Stimulated activated effector memory CD8-positive, alpha-beta T cell treated with anti-CD3 and anti-CD28 coated beads, Interleukin-12 subunit alpha, Interleukin-12 subunit beta, amount 100 ng/mL, for 72 hours (primary cell): ENCODE measurements at regions not wholly inside any gene's neighbourhood (a gene's known extent, or its start where the extent isn't known, plus 50 kb on each side); places are given as distances from the start of the nearest gene placed in this dataset.
A peak's percentile ranks its signal among the peaks of the same experiment; 100 is the strongest.
"Not testable (repeated sequence)": the region's sequence is repeated elsewhere in the genome, so short reads cannot be mapped to it uniquely, and the experiment has no call there.

ENCODE experiments used
- ATAC-seq: fragments of 150-1000 bp; cut with Tn5 transposase; 2 replicates; pipeline ENCODE4 v1.10.0; 2021
- DNase-seq, 2 donors: peaks; one replicate each; pipeline ENCODE4 v3.0.0; 2021 to 2022; ENCODE audit warnings: low spot score in 2 of 2
- H3K27ac Mint-ChIP-seq: one replicate; pipeline ENCODE4 v1.8.0; 2022; ENCODE audit warnings: mild to moderate bottlenecking, mixed read lengths
- H3K36me3 Mint-ChIP-seq: one replicate; pipeline ENCODE4 v1.8.0; 2022; ENCODE audit warnings: mild to moderate bottlenecking, mixed read lengths
- H3K4me1 Mint-ChIP-seq: one replicate; pipeline ENCODE4 v1.8.0; 2022; ENCODE audit warnings: mixed read lengths
- H3K4me3 Mint-ChIP-seq: one replicate; pipeline ENCODE4 v1.8.0; 2022; ENCODE audit warnings: mild to moderate bottlenecking, mixed read lengths
- H3K9me3 Mint-ChIP-seq: one replicate; pipeline ENCODE4 v1.8.0; 2022; ENCODE audit warnings: mixed read lengths

DNA sequence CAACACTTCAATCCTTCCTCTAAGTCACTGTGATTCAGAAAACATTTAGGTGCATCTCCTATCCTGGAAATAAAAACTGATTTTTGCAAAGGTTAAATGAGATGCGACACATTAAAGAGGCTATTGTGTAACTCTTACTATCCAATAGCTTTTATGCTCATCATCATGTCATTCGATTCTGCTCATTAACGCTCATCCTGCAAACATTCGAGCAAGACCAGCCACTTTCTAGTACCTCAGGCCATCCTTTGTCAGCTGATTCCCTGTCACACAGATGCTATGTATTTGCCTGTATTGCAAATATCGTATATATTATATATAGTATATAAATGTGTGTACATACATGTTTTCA, 131.6 kb downstream of the TLR5 start:
- Mint-ChIP-seq H3K4me3 (no peak overlapping the region), H3K27ac (no peak overlapping the region), H3K36me3 (no peaks in the 10 kb centered on the region), H3K9me3 (no peaks in the 10 kb centered on the region), H3K4me1 (no peaks in the 10 kb centered on the region)
- ATAC-seq (no peak), DNase-seq (no peak)

DNA sequence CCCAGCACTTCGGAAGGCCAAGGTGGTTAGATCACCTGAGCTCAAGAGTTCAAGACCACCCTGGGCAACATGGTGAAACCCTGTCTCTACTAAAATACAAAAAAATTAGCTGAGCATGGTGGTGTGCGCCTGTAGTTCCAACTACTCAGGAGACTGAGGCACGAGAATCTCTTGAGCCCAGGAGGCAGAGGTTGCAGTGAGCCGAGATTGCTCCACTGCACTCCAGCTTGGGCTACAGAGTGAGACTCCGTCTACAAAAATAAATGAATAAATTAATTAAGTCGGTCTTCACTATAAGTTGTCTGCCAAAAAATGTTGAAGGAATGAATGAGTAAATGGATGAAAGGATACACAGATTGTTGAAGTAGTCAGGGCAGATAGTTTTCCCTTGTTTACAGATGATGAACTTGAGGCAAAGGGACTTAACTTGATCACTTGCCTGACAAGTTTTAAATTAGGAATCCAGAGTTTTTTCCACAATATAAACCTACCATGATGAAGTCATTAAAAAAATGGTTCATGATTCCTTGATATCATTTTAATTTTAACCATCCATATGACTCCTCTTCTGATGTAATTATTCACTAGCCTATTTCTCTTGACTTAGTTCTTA, 130.8 kb downstream of the TLR5 start:
- Mint-ChIP-seq H3K4me1 (no peaks in the 10 kb centered on the region), H3K36me3 (no peaks in the 10 kb centered on the region), H3K9me3 (no peaks in the 10 kb centered on the region), H3K4me3 (no peak overlapping the region), H3K27ac (no peak overlapping the region)
- ATAC-seq, result no peak
- no peak for DNase-seq

DNA sequence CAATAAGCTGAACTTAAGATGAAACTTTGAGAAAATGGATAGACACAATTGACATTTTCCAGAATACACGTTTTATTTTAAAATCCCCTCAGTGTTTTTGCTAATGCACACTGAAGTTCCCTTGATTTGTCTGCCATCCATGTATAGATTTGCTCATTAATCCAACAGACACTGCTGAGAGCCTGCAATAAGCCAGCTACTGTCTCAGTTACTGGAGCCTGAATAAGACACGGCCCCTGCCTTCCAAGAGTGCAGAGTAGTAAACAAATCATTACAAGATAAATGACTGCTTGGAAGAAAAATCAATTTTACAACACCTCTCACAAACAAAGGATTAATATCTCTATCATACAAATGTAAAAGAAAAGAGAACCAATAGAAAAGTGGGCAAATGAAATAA, 130.1 kb downstream of the TLR5 start:
- H3K36me3 Mint-ChIP-seq, result no peaks in the 10 kb centered on the region
- no peak for ATAC-seq
- no peaks in the 10 kb centered on the region for H3K9me3 Mint-ChIP-seq

DNA sequence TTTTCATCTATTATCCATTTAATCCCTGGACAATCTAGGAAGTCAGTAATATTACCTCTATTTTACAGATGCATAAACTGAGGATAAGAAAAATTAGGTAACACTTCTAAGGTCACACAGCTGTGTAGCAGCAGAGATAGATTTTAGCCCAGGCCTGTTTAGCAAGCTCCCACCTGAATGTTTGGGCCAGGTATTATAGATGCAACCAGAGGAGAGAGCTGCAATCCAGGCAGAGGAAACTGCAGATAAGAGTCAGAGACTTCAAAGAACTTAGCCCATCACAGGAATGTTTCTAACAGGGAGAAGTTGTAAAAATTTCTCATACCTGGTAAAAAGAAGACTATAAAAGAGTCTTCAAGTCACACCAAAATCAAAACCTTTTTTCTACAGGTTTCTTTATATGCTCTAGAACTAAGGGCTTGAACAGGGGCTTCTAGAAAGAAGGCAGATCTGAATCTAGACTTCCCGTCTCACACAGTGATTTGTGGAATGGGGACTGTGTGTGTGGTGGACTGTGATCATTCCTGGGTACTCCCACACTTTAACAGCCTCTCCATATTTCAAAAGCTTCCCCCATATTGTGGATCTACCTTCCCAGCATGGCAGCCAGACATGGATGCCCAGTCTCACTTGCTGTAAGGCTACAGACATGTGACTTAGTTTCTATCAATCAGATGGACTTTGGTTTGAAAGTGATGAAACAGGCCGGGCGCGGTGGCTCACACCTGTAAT, 128.7 kb downstream of the TLR5 start:
- Mint-ChIP-seq H3K36me3 (no peaks in the 10 kb centered on the region), H3K27ac (no peak overlapping the region), H3K4me3 (no peak overlapping the region), H3K9me3 (no peaks in the 10 kb centered on the region), H3K4me1 (no peaks in the 10 kb centered on the region)
- ATAC-seq, result no peak
- DNase-seq, result no peak

More for the DNA sequence above, 130.1 kb downstream of the TLR5 start:
- no peak overlapping the region for H3K4me3 Mint-ChIP-seq
- no peaks in the 10 kb centered on the region for H3K4me1 Mint-ChIP-seq
- no peak for DNase-seq
- no peak overlapping the region for H3K27ac Mint-ChIP-seq

DNA sequence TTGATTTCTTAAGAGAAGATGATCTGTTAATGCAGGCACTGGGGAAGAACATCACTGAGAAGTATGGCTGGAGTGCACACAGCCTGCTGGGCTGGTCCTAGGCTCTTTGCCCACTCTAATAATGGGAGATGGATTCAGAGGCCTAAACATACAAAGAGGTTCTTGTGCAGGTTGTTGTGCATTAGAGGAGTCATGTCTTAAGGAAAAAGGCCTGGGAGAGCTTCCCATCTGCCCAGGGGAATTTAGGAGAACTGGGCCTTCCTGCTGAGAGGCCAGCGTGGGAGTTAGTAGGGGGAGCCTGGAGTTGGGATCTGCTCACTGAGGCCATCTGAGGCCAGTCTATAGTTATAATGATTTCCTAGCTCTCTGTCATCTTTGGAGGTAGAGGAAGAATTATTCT, 126.7 kb downstream of the TLR5 start:
- H3K27ac Mint-ChIP-seq, result no peak overlapping the region
- H3K9me3 Mint-ChIP-seq, result no peaks in the 10 kb centered on the region
- H3K4me1 Mint-ChIP-seq, result no peaks in the 10 kb centered on the region
- no peak overlapping the region for H3K4me3 Mint-ChIP-seq
- DNase-seq, result peak in 1 of 2 donors; percentile 26
- H3K36me3 Mint-ChIP-seq, result no peaks in the 10 kb centered on the region
- no peak for ATAC-seq

DNA sequence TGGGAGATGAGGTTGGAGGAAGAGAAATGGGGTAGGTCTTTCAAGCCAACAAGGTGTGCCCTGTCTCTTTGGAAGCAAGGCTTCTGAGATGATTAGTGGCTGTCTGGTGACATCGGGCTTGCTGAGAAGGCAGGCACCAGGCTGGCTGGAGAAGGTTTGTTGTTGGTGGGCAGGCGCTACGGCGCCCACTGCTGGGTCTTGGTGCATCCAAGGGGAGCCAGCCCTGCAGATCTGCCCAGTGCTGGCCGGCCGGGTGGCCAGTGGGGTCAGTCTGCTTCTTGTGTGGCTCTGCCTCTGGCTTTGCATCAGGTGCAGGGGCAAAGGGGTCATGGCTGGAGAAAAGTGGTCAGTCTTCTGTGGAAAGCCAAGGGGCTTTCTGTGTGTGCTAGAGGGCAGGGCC, 126.2 kb downstream of the TLR5 start:
- Mint-ChIP-seq H3K36me3 (no peaks in the 10 kb centered on the region), H3K27ac (no peak overlapping the region), H3K4me3 (no peak overlapping the region), H3K4me1 (no peaks in the 10 kb centered on the region), H3K9me3 (no peaks in the 10 kb centered on the region)
- ATAC-seq, result no peak
- DNase-seq, result peak in 1 of 2 donors; percentile 26

DNA sequence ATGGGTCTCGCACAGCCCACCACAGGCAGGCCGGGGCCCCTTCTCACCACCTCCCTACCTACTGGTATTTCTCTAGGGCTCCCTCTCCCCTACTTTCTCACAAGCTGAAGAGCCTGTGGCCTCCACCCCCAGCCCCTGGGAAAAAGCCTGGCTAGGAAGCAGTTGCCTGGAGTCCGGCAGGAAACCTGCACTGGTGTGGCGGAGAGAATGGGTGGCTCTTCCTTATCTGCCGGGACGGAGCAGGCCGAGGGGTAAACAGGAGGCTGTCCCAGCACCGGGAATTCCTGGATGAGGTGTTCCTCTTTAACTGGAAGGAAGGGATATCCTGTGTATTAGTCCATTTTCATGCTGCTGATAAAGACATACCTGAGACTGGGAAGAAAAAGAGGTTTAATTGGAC, 125.8 kb downstream of the TLR5 start:
- no peaks in the 10 kb centered on the region for H3K36me3 Mint-ChIP-seq
- DNase-seq, result peak in 1 of 2 donors; percentile 32
- no peak overlapping the region for H3K4me3 Mint-ChIP-seq
- H3K27ac Mint-ChIP-seq, result no peak overlapping the region
- H3K4me1 Mint-ChIP-seq, result no peaks in the 10 kb centered on the region
- no peaks in the 10 kb centered on the region for H3K9me3 Mint-ChIP-seq
- no peak for ATAC-seq

DNA sequence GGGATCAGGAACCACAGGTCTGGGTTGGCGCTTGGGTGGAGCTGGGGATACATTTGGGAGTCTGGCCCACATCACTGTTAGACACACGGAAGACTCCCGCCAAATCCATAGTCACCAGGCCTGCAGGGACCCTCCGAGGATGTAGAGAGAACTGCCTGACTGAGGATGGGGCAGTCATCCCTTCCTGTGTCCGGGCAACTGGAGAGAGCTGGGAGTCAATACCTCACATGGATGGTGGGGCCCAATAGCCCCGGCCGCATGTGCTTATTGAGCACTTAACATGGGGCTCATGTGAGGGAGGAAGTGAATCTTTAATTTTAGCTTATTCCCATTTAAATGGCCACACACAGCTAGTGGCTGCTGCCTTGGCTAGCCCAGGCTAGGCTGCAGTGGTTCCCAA, 124.5 kb downstream of the TLR5 start:
- Mint-ChIP-seq H3K36me3 (no peaks in the 10 kb centered on the region), H3K4me3 (no peak overlapping the region), H3K9me3 (no peaks in the 10 kb centered on the region), H3K27ac (no peak overlapping the region), H3K4me1 (no peaks in the 10 kb centered on the region)
- DNase-seq, result no peak
- ATAC-seq, result no peak

DNA sequence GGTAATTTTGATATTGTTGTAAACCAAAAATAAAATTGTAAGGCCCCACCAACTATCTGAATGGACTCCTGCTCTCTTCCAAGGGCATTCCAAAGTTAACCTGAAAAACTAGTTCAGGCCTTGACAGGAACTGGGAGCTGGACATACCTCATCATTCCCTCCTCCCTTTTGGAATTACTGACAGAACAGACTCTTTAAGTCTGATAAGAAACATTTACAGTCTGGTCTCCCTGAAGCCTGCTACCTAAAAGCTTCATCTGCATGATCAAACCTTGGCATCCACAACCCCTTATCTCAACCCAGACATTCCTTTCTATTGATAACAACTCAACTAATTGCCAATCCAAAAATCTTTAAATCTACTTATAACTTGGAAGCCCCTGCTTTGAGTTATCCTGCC, 123.8 kb downstream of the TLR5 start:
- DNase-seq (no peak), ATAC-seq (no peak)
- H3K9me3 Mint-ChIP-seq, result no peaks in the 10 kb centered on the region
- H3K4me1 Mint-ChIP-seq, result no peaks in the 10 kb centered on the region
- H3K4me3 Mint-ChIP-seq, result no peak overlapping the region
- no peak overlapping the region for H3K27ac Mint-ChIP-seq
- no peaks in the 10 kb centered on the region for H3K36me3 Mint-ChIP-seq

DNA sequence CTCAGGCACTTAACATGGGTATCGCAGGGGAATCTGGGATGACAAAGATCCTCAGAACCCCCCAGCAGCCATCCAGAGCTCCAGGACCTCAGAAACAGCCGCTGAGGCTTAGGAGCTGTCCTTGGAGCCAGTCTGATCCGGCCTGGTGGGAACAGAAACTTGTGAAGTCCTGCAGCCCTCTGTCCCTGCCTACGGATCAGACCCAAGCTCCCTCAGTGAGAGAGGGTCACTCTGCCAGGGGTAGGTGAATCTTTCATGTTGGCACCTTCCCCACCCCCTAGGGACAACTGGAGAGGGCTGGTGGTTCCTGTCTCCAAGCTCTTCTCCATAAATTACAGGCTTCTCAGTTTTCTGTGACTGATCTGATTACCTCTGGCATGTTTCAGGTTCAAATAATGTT, 122.3 kb downstream of the TLR5 start:
- no peaks in the 10 kb centered on the region for H3K36me3 Mint-ChIP-seq
- ATAC-seq, result no peak

DNA sequence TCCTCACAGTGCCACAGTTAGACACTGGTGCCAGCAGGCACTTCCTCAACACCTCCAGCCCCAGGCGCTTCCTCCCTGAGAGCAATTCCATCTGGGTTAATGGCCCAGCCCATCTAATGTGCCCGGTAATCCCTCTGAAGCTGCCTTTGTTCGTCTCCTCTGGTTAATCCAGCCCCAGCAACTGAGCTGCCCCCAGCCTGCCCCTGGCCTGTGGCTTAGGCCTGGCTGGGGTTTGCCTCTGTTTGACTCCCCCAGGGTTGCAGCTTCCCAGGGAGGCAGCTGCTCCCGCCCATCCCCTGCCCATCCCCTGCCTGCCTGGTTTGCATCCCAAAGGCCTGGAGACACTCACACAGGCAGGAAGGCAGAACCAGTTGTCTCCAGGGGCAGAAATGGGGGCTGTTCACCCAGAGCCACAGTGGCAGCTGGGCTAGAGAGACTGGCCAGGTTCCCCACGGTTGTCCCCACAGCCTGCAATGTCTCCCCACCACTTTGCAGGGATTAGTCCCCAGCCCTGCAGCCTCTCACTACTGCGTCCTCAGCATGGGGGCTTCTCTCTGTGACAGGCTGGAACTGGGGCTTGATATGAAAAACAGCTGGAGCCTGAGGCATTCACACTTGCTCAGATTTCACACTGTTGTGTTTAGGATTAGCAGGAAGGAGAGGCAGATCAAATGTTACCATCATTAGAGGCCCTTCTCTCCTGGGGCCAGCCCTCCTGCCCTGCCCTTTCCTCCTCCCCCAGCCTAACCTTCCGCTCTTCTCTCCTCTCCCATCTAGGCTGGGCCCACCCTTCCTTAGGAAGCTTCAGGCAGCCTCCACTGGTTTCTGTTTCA, 120.2 kb downstream of the TLR5 start:
- no peaks in the 10 kb centered on the region for H3K36me3 Mint-ChIP-seq
- no peaks in the 10 kb centered on the region for H3K9me3 Mint-ChIP-seq
- H3K4me3 Mint-ChIP-seq, result no peak overlapping the region
- H3K27ac Mint-ChIP-seq, result no peak overlapping the region
- DNase-seq, result no peak
- ATAC-seq, result peak; percentile 27
- peaks cover 6% of the 10 kb centered on the region for H3K4me1 Mint-ChIP-seq

More for the DNA sequence above, 122.3 kb downstream of the TLR5 start:
- Mint-ChIP-seq H3K4me1 (no peaks in the 10 kb centered on the region), H3K9me3 (no peaks in the 10 kb centered on the region), H3K27ac (no peak overlapping the region), H3K4me3 (no peak overlapping the region)
- DNase-seq, result no peak

DNA sequence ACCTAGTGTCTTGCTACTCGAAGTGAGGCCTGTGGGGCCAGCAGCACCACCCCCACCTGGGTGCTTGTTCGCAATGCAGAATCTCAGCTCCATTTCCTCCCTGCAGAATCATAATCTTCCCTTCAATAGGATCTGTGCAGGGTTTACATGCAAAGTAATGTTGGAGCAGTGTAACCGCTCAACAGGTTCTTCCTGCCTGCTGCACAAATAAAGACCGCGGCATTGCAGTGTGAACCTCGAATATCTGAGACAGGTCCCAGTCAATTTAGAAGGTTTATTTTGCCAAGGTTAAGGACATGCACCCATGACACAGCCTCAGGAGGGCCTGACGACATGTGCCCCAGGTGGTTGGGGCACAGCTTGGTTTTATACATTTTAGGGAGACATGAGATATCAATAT, 119.2 kb downstream of the TLR5 start:
- H3K9me3 Mint-ChIP-seq, result no peaks in the 10 kb centered on the region
- DNase-seq (no peak), ATAC-seq (no peak)
- H3K36me3 Mint-ChIP-seq, result no peaks in the 10 kb centered on the region
- peaks cover 6% of the 10 kb centered on the region for H3K4me1 Mint-ChIP-seq
- H3K27ac Mint-ChIP-seq, result no peak overlapping the region
- no peak overlapping the region for H3K4me3 Mint-ChIP-seq

DNA sequence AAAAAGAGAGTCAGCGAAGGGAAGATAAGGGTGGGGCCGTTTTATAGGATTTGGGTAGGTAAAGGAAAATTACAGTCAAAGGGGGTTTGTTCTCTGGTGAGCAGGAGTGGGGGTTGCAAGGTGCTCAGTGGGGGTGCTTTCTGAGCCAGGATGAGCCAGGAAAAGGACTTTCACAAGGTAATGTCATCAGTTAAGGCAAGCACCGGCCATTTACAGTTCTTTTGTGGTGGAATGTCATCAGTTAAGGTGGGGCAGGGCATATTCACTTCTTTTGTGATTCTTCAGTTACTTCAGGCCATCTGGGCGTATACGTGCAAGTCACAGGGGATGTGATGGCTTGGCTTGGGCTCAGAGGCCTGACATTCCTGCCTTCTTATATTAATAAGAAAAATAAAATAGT, 118.6 kb downstream of the TLR5 start:
- not testable (repeated sequence) for H3K27ac Mint-ChIP-seq, DNase-seq, H3K9me3 Mint-ChIP-seq, H3K36me3 Mint-ChIP-seq, ATAC-seq, H3K4me1 Mint-ChIP-seq, H3K4me3 Mint-ChIP-seq

DNA sequence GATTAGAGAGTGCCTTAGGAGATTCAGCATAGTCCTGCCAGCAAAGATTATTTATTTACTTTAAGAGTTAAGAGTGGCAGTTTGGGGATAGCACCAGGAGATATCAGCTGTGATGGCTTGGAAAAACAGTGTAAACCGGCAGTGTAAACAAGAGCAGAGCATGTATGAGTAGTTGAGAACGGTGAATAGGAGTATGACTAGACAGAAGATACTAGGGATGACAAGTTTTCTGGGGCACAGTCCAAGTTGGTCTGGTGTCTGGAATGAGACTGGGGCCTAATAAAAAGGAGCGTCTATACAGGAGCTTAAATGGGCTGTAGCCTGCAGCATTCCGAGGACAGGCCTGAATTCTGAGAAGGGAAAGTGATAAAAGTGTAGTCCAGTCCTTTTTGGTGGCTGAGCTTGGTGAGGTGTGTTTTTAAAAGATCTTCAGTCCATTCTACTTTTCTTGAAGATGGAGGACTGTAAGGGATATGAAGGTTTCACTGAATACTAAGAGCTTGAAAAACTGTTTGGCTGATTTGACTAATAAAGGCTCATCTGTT, 117.8 kb downstream of the TLR5 start:
- DNase-seq, H3K27ac Mint-ChIP-seq, ATAC-seq, H3K9me3 Mint-ChIP-seq, H3K4me1 Mint-ChIP-seq, H3K4me3 Mint-ChIP-seq, H3K36me3 Mint-ChIP-seq: not testable (repeated sequence)

DNA sequence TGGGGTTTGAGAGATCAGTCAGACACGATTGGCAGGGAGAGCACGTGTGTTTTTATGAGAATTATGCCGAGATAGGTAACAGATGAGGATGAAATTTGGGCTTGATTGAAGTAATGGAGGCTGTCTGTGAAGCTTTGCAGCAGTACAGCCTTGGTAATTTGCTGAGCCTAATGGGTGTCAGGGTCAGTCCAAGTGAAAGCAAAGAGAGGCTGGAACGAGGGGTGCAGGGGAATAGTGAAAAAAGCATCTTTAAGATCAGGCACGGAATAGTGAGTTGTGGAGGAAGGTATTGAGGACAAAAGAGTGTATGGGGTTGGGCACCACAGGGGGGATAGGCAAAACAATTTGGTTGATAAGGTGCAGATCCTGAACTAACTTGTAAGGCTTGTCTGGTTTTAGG, 116.4 kb downstream of the TLR5 start:
- not testable (repeated sequence) for H3K4me1 Mint-ChIP-seq, H3K4me3 Mint-ChIP-seq

More for the DNA sequence above, 116.4 kb downstream of the TLR5 start:
- H3K27ac Mint-ChIP-seq, H3K9me3 Mint-ChIP-seq, ATAC-seq, H3K36me3 Mint-ChIP-seq, DNase-seq: not testable (repeated sequence)
